HG02885 (cell line): ENCODE measurements at regions not wholly inside any gene's neighbourhood (a gene's known extent, or its start where the extent isn't known, plus 50 kb on each side); places are given as distances from the start of the nearest gene placed in this dataset.
"Not testable (repeated sequence)": the region's sequence is repeated elsewhere in the genome, so short reads cannot be mapped to it uniquely, and the experiment has no call there.

Source experiments
- ATAC-seq: cut with Tn5 transposase; IDR thresholded peaks from one replicate; pipeline ENCODE4 v1.9.1; 2021; ENCODE audit warnings: mild to moderate bottlenecking; ENCODE audit not compliant: unreplicated experiment, poor library complexity

DNA sequence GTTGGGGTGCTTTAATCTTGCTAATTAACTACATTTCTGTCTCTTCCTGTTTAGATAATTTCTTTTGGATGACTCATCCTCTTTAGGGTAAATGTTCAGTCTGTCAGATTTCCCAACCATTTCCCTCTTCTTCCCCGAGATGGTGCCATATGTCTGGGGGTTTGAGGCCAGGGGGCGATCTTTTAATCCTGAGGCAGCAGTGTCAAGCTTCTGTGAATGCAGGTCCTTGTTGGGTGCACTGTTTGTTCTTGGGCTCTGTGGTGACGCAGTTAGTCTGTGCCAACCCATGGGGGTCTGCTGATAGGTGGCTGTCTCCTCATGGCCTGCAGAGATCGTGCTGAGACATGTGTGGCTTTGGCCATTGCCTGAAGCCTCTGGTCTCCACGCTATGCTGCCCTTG lies 420.4 kb downstream of the NDFIP2 start:
- ATAC-seq: no peak

DNA sequence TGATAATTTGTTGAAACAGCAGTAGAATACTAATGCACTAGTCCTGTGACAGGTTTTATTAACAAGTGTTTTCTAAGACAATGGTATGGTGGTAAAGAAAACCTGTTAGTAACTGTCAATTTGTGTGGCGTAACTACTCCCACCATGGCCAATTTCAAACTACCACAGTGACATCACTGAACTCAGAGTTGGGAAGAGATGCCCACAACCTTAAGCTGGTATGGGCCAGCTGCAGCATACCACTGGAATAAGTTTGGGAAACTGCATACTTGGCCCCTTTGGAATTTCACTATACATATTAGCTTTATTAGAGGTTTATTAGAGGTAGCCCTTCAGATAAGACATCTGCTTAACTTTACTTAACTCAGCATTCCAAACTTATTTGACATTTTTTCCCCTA lies 419.4 kb downstream of the NDFIP2 start:
- ATAC-seq: no peak

DNA sequence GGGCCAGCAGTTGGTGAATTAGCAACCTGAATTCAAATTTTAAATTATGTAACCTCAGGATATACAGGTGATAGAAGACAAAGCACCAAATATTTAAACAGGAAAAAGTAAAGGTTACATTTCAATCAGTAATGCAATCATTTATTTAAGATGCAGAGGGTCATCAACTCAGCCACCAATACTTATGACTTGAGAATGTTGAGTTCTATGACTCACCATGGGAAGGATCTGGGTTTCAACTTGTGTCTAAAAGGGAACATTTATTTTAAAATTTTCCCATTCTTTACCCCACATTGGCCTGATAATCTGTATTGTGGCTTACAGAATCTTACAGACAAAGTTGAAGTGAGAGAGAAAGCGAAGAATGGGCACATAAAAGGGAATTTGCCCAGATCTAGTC lies 418.0 kb downstream of the NDFIP2 start:
- ATAC-seq: no peak

DNA sequence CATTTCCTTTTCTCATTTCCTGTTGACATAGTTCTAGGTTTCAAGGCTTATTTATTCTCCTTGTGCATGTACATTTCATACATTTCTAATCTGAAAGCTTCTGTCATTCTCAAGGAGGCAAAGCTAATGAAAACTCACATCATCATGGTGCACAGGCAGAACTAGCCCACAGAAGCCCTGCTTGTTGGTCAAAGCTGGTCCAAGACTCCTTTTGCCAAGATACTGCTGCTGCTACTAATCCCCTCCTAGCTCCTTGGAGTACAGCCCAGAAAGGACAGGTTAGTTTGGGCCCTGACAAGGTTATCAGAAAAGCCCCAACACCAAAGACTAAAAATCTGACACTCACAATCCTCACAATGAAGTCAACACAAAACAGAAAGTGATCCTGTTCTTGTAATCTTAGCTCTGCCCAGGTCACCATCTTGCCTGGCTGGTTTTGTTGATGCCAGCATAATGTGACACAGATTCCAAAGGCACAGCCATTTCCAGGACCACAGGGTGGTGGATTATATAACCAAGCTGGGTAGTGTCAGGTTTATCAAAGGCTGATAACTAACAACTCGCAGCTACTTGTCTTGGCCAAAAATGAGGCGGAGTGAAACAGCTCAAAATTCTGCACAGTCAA lies 417.4 kb downstream of the NDFIP2 start:
- ATAC-seq: no peak

DNA sequence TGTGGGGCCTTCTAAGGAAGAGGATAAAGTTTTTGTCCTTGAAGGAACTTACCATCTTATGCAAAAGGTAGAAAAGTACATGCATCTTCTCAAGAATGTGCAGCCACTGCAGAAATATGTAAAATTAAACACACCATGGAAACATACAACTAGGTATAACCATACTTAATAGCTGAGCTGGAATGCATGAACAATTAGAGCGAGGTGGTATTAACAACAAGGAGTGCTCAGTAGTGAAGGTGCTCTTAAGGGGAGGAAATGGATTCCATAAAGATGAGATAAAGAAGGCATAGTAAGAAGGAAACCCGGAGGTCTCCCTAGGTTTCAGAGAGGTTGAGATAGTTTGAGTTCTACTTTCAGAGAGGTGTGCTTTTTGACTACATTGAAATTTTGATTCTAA lies 415.9 kb downstream of the NDFIP2 start:
- ATAC-seq: no peak

DNA sequence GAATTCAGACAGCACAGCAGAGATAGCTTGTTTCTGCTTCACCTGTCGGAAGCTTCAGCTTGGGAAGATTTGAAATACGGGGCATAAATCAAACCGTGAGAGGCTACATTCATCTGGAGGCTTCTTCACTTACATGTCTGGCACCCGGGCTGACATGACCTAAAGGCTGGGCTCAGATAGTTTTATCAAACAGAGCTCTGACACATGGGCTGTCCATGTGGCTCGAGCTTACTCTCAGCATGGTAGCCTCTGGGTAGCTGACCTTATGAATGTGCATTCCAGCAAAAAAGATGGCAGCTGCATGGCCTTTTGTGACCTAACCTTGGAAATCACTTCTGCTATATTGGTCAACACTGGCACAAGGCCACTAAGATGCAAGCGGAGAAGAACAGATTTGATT lies 414.5 kb downstream of the NDFIP2 start:
- ATAC-seq: no peak

DNA sequence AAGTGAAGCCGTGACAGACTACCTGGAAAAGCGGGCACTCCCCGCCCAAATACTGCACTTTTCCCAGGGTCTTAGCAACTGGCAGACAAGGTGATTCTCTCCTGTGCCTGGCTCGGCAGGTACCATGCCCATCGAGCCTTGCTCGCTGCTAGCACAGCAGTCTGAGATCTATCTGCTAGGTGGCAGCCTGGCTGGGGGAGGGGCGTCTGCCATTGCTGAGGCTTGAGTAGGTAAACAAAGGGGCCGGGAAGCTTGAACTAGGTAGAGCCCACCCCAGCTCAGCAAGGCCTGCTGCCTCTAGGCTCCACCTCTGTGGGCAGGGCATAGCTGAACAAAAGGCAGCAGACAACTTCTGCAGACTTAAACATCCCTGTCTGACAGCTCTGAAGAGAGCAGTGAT lies 406.3 kb downstream of the NDFIP2 start:
- ATAC-seq: not testable (repeated sequence)

DNA sequence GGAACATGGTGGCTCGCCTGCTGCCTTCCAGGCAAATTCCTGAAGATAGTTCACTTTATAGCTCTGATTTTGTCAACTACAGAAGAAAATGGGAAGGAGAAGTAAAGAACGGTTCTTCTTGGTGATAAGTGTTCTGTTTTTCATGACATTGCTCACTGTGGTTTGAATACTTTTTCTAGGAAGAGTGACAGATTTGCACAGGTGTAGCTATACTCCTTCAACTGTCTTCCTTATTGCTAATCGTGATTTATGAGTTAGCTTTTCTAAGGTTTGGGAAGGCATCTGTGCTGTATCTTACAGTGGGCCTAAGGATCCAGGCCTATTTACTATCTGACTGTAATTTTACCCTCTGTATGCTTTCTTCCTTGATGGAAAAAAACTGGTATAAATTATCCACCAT lies 405.6 kb downstream of the NDFIP2 start:
- no peak for ATAC-seq

DNA sequence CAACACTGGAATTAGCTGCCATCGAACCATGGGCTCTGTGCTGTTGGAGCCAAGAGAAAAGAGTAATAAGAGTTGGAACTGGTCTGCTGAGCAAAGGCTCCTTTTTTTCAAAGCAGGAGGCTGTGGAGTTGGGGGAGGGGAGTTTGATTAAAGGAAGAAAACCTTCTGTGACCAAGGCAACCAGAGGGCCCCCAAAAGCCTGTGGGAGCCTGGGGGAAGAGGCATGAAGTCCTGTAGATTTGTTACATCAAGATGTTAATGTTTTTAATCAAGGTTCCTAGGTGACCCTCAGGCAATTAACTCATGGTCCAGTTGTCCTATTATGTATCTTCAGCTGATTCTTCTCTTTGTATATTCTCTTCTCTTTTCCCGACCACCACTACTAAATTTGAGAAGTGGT lies 403.9 kb downstream of the NDFIP2 start:
- ATAC-seq: no peak

DNA sequence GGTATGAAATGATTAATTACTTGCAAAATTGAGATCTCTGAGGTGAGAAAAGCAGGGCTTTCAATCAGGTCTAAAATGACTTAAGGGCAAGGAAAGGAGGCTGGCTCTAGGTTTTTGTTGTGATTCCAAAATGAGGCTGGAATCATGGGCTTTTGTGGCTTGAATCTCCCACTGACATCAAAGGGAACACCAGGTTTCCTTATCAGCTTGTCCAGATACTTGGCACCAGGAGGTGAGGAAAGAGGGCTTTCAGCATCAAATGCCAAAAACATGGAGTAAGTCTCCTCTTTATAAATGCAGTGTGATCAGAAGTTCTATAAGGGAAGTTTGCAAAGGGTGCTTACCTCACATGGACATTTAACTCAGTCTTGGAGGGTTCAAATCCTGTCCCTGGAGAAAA lies 402.3 kb downstream of the NDFIP2 start:
- ATAC-seq: no peak

DNA sequence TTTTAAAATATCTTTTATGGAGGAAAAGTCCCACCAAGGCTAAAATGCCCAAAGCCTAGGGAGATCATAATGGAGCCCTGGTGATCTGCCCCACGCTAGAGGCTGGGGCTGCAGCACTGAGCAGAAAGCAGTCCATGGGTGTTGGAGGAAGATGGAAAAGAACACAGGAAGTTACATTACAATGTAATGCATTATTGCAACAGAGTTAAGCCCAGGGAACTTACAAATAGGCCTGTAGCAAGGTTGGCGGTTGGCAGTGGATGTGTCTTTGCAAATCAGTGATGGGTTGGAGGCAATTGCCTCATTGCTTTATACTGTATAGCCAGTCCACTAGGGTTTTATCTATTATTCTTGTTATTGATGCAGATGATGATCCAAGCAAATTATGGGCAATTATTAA lies 399.9 kb downstream of the NDFIP2 start:
- no peak for ATAC-seq

DNA sequence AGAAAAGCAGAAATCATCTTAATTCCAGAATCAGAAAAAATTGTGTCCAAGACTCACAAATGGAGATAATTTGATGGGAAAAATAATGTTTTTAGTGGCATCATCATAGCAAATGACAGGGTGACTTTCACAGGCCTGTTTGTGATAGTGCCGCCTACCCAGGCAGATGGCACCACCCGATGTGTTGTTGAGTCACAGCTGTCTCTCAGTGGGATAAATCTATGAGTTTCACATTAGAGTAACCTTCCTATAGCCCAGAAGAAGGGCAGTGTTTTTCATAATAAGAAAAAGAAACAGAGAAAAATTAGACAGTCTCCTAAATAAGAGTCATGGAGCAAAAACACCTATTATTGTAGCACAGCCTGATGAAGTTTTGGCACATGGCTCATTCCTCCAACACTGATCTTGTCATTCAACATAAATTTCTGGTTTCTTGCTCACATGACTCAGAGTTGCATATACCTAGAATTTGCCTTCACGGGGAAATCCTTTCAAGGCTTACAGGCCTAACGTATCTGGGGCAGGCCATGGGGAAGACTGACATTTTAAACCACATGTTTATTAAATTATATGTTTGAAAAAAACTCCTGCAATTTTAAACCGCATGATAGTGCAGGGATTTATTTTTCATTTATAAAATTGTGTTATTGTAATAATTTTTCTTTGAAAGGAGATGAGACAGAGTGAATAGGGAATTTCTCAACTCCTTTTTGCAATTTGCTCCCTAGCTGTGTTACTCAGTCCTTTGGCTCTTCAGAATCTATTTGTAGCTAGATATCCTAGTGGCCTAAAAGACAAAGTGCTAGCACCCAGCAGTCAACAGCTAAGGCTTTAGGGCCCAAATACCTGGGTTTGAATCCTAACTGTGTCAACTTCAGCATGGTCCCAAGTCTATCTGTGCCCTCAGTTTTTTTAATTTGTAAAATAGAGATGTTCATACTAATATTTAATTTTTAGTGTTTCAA lies 393.7 kb downstream of the NDFIP2 start:
- no peak for ATAC-seq

DNA sequence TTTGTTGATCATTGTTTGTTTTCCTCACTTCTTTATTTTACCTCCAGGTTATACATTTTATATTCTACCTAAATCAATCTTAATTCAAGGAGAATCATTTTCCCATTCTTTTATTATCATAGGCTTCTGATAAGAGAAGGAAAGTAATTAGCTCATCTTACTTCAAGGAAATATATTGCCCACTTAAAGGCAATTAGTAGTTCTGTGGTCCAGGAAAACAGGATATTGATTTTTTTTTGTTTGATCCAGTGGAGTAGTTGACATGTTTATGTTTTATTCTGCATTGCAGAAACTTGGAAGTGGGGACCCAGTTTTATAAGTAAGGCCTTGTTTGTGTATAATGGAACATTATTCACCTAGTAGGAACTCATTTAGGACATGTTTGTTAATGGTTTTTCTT lies 390.6 kb downstream of the NDFIP2 start:
- no peak for ATAC-seq

DNA sequence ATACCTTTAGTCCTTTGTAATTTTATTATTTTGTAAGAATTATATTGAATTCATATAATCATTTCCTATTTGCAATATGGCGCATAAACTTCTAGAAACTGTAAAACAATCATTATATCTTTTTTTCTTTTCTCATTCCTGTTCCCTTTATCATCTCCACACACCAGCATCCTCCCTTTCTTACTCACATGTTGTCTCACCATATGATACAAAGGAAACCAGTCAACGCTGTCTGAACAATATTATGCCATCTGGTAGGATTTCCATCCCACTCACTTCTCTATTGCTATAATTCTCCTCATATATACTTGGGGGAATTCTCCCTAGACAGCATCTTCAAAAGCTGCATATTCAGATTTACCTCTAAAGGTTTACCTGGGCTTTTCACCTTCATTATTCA lies 389.8 kb downstream of the NDFIP2 start:
- ATAC-seq: no peak

DNA sequence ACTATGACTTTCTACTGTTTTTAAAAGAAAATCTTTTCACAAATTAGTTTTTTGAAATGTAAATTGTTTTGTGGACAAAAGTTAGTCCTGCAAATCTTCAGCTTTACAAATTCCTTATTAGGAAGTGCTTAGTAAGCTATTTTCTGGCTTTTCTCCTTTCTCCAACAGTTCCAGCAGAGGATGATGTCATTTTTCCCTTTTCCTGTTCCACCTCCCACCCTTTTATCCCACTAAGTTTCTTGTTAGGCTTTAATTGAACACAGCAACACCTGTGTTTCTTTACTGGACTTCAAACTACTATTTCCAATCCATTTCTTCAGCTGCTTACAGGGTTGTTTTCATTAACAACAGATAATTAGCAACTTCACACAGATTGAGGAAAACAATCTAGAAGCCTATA lies 389.2 kb downstream of the NDFIP2 start:
- ATAC-seq: no peak

DNA sequence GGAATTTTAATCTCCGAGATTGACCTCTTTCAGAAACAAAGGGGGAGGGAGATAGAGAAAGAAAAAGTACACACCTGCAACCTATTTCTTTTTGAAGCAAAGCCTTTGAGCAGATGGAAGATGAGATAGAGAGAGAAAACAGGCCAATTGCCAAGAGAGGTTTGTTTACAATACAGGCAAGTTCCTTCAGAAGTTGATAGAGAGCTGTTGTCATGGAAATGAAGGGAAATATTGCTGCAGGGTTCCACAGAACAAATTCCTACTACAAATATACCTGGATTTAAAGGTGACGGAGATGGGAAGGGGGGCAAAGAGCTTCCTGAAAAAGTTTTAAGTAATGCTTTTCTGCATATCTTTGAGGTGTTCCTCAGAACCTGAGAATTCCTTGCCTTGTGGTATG lies 388.4 kb downstream of the NDFIP2 start:
- no peak for ATAC-seq

DNA sequence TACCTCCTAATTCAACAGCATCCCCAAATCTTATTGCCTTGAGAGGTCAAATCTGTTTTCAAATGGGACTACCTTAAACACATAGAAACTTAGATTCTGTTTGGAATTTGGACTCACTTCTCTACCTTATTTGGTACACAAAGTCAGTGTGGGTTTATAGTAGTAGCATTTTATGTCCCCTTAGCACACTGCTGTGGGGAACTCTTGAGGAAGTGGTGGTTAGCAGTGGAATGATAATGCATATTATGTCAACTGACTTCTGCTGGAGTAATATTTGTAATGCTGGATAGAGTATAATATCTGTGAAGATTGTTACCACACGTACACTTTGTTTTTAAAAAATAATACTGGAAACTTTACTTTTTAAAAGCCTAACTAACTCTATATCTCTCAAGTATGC lies 386.3 kb downstream of the NDFIP2 start:
- no peak for ATAC-seq

DNA sequence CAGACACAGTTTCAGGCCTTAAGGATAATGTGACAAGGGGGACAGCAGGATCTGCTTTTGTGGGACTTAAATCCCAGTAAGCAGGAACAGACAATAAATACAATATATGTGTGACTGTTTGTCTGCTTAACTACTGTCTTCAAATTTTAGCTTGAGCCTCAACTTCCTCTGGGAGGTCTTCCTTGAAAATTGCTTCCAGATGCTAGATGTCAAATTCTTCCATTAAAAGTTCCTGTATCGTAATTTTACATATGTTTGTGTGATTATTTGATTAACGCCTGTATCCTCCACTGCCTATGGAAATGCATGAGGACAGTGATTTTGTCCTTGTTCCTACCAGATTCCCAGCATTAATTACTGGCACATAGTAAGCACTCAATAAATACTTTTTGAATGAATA lies 385.5 kb downstream of the NDFIP2 start:
- ATAC-seq: no peak

DNA sequence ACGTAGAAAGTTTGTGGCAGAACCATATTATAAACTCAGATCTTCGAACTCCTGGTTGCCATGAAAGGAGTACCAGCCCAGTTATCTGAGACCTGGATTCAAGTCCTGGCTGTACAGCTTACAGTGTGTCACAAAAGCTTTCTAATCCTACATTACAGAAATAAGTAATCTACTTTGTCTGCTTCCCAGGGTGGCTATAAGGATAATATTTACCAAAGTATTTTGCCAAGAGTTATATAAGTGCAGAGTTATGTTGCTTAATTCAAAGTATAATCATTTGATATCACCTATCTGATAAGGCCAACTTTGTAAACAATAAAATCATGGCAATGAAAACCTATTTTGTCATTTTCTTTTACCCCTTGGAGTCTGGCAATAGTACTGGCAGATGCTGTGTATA lies 381.6 kb downstream of the NDFIP2 start:
- no peak for ATAC-seq

DNA sequence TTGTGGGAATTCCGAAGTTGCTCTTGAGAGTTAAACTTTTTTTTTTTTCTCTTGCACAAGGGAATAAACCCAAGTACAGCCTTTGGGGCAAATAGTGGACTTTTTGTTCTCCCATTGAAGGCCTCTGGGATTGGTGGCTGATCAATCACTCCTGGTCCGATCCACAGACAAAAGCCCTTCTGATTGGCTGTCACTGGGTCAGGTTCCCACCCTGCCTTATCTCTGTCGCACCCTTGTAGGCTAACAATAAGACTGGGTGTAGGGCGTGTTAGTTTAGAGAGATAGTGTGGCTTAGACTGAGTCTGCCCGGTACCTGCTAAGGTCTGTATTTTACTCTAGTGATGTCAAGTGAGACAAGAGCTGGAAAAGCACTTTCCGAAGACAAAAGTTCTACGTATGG lies 380.8 kb downstream of the NDFIP2 start:
- ATAC-seq: no peak

DNA sequence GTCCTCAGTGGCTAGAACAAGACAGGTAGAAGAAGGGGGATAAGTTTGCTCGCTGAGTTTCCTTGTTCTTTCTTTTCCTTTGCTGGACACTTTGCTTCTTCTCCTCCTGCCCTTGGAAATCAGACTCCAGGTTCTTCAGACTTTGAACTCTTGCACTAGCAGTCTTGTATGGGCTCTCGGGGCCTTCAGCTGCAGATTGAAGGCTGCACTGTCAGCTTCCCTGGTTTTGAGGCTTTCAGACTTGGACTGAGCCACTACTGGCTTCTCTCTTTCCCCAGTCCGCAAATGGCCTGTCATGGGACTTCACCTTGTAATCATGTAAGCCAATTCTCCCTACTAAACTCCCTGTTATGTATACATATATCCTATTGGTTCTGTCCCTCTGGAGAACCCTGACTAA lies 379.8 kb downstream of the NDFIP2 start:
- no peak for ATAC-seq

DNA sequence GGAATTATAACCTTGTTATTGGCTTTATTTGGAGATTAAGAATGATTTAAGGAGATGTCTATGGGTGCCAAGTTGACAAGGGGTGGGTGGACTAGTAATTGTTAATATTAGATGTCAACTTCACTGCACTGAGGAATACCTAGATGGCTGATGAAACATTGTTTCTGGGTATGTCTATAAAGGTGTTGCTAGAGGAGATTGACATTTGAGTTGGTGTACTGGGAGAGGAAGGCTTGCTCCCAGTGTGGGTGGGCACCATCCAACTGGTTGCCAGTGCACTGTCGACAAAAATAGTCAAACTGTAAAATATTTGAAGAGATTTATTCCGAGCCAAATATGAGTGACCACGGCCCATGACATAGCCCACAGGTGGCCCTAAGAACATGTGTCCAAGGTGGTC lies 378.8 kb downstream of the NDFIP2 start:
- ATAC-seq: no peak
